Loucy (cell line): ENCODE measurements at regions not wholly inside any gene's neighbourhood (a gene's known extent, or its start where the extent isn't known, plus 50 kb on each side); places are given as distances from the start of the nearest gene placed in this dataset.

ENCODE experiments used
- H2AFZ ChIP-seq: fragments of 200-600 bp; sonication (generic); 2 replicates; pipeline ENCODE4 v1.6.0; 2016; ENCODE audit warnings: antibody characterized with exemption, mild to moderate bottlenecking, low read length, moderate library complexity
- H3F3A ChIP-seq: fragments of 200-600 bp; 2 replicates; pipeline ENCODE4 v1.6.0; 2016; ENCODE audit warnings: antibody characterized with exemption, low read depth, mild to moderate bottlenecking
- H3K27me3 ChIP-seq: fragments of 200-600 bp; sonication (generic); 2 replicates; pipeline ENCODE4 v1.6.1; 2014; ENCODE audit warnings: low read length, mild to moderate bottlenecking; ENCODE audit not compliant: insufficient read depth, poor library complexity, severe bottlenecking
- H3K36me3 ChIP-seq: fragments of 200-600 bp; sonication (generic); 2 replicates; pipeline ENCODE4 v1.6.1; 2016; ENCODE audit warnings: low read length; ENCODE audit not compliant: insufficient read depth
- H3K4me1 ChIP-seq: fragments of 200-600 bp; sonication (generic); 2 replicates; pipeline ENCODE4 v1.5.1; 2014; ENCODE audit warnings: low read length, mild to moderate bottlenecking; ENCODE audit not compliant: insufficient read depth, poor library complexity, severe bottlenecking
- H3K4me2 ChIP-seq: fragments of 200-600 bp; sonication (generic); 2 replicates; pipeline ENCODE4 v1.6.0; 2014; ENCODE audit warnings: antibody characterized with exemption, low read length, low read depth, mild to moderate bottlenecking; ENCODE audit not compliant: poor library complexity, severe bottlenecking
- H3K4me3 ChIP-seq: fragments of 200-600 bp; sonication (generic); 2 replicates; pipeline ENCODE4 v1.5.1; 2014; ENCODE audit warnings: low read length, mild to moderate bottlenecking, mixed read lengths; ENCODE audit not compliant: poor library complexity, severe bottlenecking
- H3K79me2 ChIP-seq: fragments of 200-600 bp; sonication (generic); 2 replicates; pipeline ENCODE4 v1.6.1; 2014; ENCODE audit warnings: low read length; ENCODE audit not compliant: insufficient read depth
- H3K9ac ChIP-seq: fragments of 200-600 bp; sonication (generic); 2 replicates; pipeline ENCODE4 v1.6.0; 2014; ENCODE audit warnings: mild to moderate bottlenecking, low read depth, low read length, moderate library complexity; ENCODE audit not compliant: poor library complexity, severe bottlenecking
- H3K9me2 ChIP-seq: fragments of 200-600 bp; sonication (generic); replicated peaks from 2 replicates; pipeline ENCODE4 v1.6.1; 2016; ENCODE audit warnings: low read depth, low read length, mixed read lengths
- H3K9me3 ChIP-seq: fragments of 200-600 bp; sonication (generic); 2 replicates; pipeline ENCODE4 v1.6.1; 2014; ENCODE audit warnings: mild to moderate bottlenecking, antibody characterized with exemption, low read length, low read depth; ENCODE audit not compliant: insufficient read depth
- H4K20me1 ChIP-seq: fragments of 200-600 bp; sonication (generic); 2 replicates; pipeline ENCODE4 v1.6.0; 2014; ENCODE audit warnings: antibody characterized with exemption, low read length, mild to moderate bottlenecking; ENCODE audit not compliant: insufficient read depth, poor library complexity, severe bottlenecking
- CTCF ChIP-seq: fragments of 200-600 bp; sonication (generic); conservative IDR thresholded peaks from 2 replicates; pipeline ENCODE4 v1.5.1; 2014; ENCODE audit warnings: mild to moderate bottlenecking, antibody characterized with exemption, low read length
- EZH2phosphoT487 ChIP-seq: fragments of 200-600 bp; IDR thresholded peaks from 2 replicates; pipeline ENCODE4 v1.6.1; 2018; ENCODE audit warnings: antibody characterized with exemption, mild to moderate bottlenecking, moderate library complexity, borderline replicate concordance

- Histone ChIP-seq H3K79me2 (no peaks in the 10 kb centered on the region), H3K27me3 (no peaks in the 10 kb centered on the region), H3K9ac (no peak overlapping the region), H3K4me1 (no peaks in the 10 kb centered on the region), H3K4me3 (no peak overlapping the region), H3K36me3 (no peaks in the 10 kb centered on the region), H4K20me1 (no peaks in the 10 kb centered on the region), H3K9me3 (no peaks in the 10 kb centered on the region; the same call in 1 of the 2 replicates), H3F3A (no peaks in the 10 kb centered on the region), H2AFZ (no peak overlapping the region), H3K9me2 (no peaks in the 10 kb centered on the region), H3K4me2 (no peak overlapping the region)
- no peak for TF ChIP-seq CTCF
- TF ChIP-seq EZH2phosphoT487 = no peak
These were observed 129.8 kb upstream of the FAM20C start for GRCh38 chr7:62361-63116.

GRCh38 chr7:63117-63480 lies 129.3 kb upstream of the FAM20C start:
- TF ChIP-seq CTCF (no peak), EZH2phosphoT487 (no peak)
- Histone ChIP-seq H3K36me3 (no peaks in the 10 kb centered on the region), H3K27me3 (no peaks in the 10 kb centered on the region), H3F3A (no peaks in the 10 kb centered on the region), H4K20me1 (no peaks in the 10 kb centered on the region), H3K9me3 (no peaks in the 10 kb centered on the region; the same call in 1 of the 2 replicates), H3K9me2 (no peaks in the 10 kb centered on the region), H3K4me3 (no peak overlapping the region), H3K9ac (no peak overlapping the region), H2AFZ (no peak overlapping the region), H3K4me1 (no peaks in the 10 kb centered on the region), H3K4me2 (no peak overlapping the region), H3K79me2 (no peaks in the 10 kb centered on the region)

- Histone ChIP-seq H3K4me1 (no peaks in the 10 kb centered on the region), H3K9ac (no peak overlapping the region), H4K20me1 (no peaks in the 10 kb centered on the region), H3K36me3 (no peaks in the 10 kb centered on the region), H3K9me2 (no peaks in the 10 kb centered on the region), H3F3A (no peaks in the 10 kb centered on the region), H2AFZ (peak overlapping the region; percentile 44; the same call in 1 of the 2 replicates), H3K9me3 (no peaks in the 10 kb centered on the region; the same call in 1 of the 2 replicates), H3K79me2 (no peaks in the 10 kb centered on the region), H3K4me2 (no peak overlapping the region), H3K27me3 (no peaks in the 10 kb centered on the region), H3K4me3 (no peak overlapping the region)
- no peak for TF ChIP-seq CTCF
- no peak for TF ChIP-seq EZH2phosphoT487
These were observed 128.8 kb upstream of the FAM20C start for GRCh38 chr7:63521-64021.
